GM19240 (cell line): ENCODE measurements at regions not wholly inside any gene's neighbourhood (a gene's known extent, or its start where the extent isn't known, plus 50 kb on each side); places are given as distances from the start of the nearest gene placed in this dataset.
"Not testable (repeated sequence)": the region's sequence is repeated elsewhere in the genome, so short reads cannot be mapped to it uniquely, and the experiment has no call there.

Experiments used
- DNase-seq: peaks from one replicate; pipeline ENCODE4 v3.0.0; 2011; ENCODE audit warnings: low spot score; ENCODE audit not compliant: insufficient read length

DNA sequence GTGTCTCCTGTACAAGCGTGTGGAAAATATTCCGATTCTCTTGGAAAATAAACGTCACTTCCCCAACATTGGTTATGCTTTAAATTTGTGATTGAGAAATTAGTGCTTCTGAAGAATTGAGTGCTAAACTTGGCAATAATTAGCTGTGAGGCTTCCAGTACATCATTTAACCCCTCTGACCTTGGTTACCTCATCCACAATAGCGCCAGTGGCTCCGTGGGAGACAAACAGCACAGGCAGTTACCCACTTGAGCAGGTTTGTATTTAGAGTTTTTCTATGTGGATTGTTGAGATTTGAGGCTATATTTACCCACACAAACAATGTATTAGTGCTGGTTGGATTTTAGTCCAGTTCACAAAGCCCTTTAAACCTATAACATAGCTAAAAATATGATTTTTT lies 476.5 kb downstream of the NKX6-1 start:
- no peak for DNase-seq

DNA sequence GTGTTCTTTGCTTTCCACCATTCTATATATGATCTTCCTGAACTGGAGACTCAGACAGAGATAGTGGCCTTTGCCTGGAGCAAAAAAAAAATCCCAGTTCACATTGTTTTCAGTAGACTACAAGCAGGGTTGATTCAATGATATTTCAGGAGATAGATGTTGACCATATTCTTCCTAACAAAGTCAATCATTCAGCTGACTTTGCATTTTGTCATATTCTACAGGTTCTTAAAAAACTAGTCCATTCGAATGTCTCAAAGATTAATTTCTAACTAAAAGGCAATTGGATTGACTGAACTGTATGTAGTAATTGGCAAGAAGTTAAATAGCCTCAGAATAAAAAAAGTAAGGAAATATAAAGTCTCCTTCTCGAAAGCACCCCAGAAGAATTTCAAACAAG lies 479.5 kb downstream of the NKX6-1 start:
- DNase-seq = no peak

DNA sequence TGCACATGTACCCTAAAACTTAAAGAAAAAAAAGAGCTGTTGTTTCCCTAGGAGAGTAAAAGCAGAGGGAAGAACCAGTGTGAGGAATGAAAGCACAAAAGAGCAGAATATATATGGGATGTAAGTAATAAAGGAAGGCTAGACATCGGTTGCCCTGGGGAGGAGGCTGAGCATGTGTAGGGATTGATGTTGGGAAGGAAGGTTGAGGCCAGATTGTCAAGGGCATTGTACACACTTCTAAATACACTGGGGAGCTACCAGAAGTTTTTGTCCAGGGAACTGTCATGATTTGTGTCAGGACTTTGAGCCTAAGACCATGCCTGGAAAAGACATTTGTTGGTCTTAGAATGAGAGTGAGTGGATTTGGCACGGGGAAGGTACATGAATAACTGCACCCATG lies 467.1 kb downstream of the GPAT3 start:
- no peak for DNase-seq

DNA sequence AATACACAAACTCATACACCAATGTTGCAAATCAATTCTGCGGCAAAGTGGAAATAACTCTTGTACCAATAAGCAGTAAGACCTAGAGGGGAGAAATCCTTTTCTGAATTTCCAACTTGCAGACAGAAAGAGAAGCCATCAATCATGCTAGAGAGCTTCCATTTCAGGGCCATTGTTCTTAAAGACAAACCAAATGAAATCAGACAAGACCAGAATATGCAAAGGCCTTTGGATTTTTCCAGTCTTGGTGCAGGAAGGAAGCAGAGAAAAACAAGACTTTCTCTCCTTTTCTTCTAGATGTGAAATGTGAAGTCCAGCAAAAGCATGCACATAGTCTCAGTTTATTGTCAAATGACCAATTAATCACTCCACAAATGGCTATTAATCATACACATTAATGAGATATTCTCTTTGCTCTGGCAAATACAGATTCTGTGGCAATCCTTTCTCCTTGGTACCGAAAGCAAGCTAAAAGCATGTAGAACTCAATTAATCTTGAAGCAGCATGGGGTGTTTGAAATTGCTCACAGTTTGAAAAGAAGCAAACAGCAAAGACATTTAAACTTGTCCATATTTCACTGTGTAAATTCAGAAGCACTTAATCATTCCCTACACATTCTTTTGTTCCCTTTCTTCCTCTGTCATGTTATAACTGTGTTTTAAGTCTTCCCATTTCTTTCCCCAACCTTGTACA lies 466.1 kb downstream of the GPAT3 start:
- DNase-seq = no peak

DNA sequence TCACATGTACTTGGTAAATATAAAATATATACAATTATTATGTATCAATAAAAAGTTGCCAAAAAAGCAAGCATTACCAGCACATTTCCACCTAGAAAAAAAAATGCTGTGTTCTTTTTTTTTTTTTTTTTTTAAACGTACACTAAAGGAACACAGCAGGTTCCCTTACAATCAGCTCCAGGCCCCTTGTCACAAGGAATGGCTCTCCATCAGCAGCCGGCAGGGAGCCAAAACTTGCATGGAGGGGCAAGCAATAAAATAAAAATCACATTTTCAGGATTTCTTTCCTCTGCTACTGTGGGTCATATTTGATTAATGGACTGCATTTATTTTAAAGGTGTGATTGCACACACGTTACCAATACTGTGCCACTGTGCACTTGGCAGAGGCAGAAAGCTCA lies 460.3 kb downstream of the GPAT3 start:
- DNase-seq = no peak

DNA sequence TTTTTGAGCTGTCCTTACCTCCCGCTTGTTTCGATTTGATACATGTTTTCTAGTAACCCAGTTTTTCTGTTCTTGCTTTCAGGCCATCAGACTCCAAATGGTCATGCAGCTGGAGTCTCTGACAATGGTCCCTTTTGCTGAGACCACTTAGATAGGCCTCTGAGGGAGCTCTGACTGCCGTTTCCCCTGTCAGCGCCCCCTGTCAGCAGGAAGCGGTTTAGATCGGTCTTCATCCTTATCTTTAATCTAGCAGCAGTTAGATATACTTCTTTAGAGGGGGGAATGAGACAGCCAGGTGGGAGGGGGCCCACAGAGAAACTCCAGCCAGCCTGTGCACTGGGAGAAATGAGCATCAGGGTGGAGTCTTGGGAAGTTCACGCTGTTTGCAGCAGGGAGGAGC lies 457.9 kb downstream of the GPAT3 start:
- DNase-seq = no peak

DNA sequence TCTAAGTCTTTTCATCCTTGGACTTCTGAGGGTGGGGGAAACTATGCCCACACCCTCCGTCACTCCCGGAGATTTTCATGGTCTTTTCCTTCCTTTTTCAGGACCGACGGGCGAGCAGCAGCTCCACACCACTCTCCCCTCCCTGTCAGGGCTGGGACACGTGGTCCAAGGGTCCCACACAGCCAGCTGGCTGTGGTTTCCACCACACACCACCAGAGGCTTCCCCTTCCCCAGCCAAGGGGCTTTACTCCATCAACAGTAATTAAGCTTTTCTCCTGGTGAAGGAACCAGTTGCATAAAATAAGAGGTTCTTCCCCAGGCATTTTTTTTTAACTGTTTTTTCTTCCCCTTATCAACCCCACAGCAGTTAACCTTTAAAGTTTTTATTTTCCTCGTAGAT lies 453.9 kb downstream of the GPAT3 start:
- DNase-seq = no peak

DNA sequence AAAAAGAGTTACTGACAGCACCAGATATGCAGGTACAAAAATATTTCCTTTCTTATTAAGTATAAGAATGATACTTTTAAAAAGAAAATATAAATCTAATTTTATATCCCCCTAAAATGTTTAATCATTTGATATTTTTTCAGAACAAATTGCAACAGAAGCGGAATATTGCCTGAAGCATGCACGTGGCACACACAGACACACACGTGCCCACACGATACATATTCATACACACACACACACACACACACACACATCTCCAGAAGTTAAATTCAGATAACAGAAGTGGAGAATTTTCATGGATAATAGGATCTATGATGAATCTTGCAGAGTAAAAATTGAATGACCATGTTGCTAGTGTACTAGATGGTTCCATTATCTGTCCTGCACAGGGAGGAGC lies 445.2 kb downstream of the GPAT3 start:
- DNase-seq = no peak

DNA sequence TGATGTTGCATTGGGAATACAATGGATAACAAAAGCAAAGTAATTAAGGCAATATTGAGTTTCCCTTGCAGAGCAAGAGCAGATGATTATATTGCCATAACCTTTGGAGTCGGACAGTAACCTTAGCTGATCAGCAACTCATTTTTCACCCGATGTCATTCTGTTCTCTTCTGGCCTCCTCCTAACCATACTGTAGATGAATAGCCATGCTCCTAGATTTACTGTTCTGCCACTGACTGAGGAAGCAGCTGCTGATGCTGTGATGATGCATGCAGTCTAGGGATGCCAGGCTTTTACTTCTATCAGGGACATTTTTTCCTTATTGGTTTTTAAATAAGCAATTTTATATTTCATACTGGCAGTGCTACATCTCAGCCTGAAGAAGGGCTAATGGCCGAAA lies 443.9 kb downstream of the GPAT3 start:
- no peak for DNase-seq

DNA sequence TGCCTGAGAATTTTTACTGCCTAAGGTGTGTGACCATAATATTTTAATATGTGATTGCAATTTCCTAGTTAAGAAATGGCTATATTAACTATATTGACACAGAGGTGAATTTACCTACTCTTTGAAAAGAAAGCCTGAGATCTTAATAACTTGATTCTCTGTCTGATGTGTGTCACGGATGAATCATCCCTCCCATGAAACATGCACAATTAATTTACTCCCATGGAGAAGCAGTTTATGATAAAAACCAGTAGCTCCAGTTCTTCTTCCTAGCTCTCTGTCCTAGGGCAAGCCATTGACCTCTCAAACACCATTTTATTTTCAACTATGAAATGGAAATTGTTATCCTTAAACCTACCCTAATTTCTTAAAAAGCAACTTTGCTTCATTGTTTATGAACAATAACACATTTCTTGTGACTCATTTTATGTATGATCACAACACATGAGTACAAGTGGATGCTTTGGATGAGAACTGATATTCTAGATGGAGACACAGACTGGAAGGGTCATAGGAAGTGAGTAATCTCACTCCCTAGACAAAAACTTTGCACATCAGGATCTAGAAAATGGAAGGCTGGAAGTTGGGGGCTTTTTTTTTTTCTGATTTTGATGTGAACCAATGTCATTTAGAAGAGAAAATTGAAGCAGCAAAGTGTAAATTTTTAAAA lies 438.3 kb downstream of the GPAT3 start:
- DNase-seq = no peak

DNA sequence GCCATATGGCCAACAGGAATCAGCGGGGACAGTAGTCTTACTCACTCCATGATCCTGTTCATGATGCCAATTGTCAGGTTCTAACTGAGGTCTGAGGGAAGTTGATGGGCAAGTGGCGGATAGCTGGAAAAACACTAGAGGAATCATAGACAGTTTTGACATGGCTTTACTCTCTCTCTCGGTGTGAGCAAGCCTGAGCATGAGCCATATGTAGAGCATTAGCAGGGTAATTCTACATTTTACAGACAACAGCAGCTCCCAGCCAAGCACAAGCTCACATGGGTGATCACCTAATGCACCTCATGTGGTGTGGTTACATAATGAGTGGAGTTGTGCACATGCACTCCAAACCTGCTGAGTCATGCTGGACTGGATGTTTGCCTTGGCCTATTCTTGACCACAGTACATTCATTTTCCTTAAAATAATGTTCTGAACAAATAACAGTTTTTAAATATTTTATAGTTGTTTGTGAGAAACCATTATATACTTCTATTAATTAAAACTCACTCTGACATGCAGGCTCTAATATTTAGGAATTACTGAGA lies 429.2 kb downstream of the GPAT3 start:
- DNase-seq = no peak

DNA sequence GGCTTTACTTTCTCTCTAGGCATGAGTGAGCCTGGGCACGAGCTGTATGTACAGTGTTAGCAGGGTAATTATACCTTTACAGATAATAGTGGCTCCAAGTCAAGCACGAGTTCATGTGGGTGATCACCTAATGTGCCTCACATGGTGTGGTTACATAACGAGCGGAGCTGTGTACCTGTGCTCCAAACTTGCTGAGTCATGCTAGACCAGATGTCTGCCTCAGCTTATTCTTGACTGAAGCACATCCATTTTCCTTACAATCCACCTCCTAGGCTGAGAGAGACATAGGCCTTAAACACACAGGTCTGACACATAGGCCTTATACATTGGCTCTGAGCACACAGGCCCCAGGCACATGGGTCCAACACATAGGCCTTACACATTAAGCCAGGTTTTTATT lies 426.6 kb downstream of the GPAT3 start:
- DNase-seq = no peak

DNA sequence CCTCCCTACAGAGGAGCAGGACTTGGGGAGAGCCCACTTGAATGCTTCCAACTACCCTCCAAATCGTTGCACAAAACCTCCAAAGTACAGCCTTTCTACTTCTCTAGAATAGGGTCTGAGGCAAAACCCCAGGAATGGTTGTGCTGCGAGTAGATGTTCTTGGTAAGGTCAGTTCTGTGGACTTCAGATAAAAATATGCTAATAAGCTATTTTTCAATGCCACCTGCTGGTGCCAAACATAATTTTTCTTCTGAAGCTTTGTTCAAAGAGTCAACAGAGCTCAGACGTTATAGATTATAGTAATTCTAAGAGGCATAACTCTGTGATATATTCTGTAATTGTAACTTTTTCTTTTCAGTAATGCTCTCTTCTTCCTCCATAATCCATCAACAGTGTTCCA lies 425.7 kb downstream of the GPAT3 start:
- DNase-seq = no peak

DNA sequence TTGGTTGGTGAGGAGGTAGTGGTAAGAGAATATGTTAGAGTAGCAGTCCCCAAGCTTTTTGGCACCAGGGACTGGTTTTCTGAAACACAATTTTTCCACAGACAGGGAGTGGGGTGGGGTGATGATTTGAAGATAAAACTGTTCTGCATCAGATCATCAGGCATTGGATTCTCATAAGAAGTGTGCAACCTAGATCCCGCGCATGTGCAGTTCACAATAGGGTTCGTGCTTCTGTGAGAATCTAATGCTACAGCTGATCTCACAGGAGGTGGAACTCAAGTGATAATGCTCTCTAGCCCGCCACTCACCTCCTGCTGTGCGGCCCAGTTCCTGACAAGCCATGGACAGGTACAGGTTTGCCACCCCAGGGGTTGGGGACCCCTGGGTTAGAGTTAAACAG lies 423.3 kb downstream of the GPAT3 start:
- DNase-seq = no peak

DNA sequence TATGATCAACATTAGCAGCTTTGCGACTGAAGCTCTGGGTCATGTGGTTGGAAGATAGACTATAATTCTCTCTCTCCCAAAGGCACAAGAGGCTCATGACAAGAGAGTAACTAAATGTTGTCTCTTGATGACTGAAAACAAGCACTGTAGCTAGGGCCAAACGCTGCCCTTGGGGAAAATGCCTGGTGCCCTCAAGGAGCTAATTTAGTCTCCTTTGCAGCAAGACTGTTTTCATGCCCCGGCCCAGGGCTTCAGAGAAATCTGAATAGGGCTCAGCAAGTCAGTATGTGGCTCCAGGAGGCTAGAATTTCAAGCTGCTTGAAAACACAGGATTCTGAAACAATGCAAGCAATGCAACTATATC lies 411.9 kb downstream of the GPAT3 start:
- DNase-seq = no peak

DNA sequence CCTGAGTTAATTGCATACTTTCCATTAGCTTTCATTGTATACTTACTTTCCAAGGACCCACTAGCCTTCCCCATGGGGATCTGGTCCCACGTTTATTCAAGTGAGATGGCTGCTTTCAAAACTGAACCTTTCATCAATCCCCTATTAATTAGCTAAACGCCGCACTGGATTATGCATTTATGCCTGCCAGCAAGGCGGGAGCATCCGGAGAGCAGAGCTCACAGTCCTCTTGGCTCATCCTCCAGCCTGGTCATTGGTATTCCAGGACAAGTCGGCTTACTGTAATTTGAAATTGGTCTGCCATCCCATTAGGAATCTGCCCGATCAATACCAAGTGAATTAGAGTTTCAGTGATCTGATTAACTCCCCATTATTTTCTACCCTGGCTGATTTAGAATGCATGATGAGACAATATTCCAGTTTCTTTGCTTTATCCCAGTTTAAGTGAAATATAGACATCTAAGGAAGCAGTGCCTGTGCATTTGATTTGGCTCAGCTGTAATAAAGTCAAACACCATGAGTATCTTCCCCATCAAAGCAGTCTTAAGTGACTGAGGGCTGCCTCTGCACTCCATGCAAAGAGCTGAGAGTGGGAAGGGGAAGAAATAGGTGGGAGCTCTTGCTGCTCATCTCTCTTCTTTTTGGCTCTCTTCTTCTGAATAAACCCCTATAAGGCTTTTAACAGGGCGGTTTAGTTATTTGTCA lies 411.4 kb downstream of the GPAT3 start:
- no peak for DNase-seq

DNA sequence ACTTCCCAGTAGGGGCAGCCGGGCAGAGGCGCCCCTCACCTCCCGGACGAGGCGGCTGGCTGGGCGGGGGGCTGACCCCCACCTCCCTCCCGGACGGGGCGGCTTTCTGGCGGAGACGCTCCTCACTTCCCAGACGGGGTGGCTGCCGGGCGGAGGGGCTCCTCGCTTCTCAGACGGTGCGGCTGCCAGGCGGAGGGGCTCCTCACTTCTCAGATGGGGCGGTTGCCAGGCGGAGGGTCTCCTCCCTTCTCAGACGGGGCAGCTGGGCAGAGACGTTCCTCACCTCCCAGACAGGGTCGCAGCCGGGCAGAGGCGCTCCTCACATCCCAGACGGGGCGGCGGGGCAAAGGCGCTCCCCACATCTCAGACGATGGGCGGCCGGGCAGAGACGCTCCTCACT lies 407.8 kb downstream of the GPAT3 start:
- not testable (repeated sequence) for DNase-seq

DNA sequence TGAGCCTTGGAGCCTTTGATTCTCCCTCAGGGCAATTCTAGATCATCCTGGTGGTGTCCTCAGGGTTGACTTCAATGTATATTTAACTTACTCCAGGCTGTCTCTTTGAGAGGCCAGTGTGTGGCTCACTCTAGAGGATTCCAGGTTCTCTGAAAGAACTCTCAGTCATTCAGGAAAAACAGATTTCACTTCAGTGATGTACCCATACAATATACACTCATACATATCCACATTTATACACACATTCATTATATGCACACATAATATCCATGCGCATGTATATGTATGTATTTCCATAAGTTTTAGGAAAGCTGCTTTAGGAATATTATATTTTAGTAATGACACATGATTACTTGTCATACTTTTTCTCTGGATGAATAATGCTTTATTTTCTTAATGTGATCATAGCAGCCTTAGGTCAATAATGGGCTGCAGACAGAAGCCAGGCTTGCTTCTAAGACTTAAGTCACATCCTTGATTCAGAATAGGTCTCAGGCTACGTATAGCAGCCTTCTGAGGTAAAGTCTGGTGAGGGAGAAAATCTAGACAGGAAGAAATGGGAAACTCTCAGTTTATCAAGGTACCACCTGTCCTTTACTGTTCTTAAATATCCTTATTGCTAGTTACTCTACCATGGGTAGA lies 397.0 kb downstream of the GPAT3 start:
- DNase-seq = no peak

DNA sequence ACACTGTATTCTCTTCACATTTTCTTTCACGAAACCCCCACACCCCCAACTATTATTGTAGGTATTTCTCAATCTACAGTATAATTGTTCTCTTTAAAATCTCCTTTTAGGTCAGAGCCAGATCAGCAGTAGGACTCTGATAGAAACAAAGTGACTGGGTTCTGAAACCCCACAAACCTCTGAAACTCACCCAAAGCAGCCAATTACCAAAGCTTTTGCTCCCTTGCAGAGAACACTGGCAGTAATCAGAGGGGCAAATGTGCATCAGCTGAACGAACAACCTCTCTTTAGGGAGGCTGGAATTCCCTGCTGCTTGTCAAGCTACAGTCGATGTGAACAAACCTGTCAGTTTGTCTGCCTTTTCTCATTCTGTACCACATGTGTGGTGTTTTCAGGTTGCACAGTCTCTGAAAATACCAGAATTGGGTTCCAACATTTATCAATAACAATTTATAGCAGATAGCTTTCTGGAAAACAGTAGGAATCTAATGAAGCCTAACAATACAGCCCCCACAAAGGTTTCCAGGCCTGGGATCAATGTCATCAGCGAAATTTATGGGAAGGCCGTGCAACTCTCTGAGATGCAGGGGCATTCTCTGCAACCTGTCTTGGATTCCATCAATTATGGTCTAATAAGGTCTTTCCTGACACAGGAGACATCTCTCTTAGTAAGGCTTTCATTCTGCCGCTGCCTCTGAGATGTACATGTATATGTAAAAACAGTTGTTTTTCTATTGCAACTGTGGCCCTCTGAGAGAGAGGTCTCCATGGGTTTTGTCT lies 395.9 kb downstream of the GPAT3 start:
- no peak for DNase-seq

DNA sequence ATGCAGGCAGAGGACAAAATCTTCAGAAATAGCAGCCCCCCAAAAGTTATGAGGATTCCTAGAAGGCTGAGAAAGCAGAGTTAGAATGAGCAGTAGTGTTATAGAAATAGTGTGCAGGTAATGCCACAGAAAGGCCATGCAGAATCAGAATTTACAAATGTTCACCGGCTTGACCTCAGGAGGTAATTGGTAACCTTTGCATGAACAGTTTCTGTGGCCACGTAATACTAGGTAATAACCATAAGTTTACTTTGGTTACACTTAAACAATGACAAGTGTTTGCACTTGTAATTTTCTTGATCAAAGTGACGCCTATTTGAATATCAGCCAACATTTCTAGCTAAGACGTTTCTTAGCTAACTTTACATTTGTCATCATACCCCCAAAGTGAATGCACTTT lies 393.6 kb downstream of the GPAT3 start:
- DNase-seq = no peak

DNA sequence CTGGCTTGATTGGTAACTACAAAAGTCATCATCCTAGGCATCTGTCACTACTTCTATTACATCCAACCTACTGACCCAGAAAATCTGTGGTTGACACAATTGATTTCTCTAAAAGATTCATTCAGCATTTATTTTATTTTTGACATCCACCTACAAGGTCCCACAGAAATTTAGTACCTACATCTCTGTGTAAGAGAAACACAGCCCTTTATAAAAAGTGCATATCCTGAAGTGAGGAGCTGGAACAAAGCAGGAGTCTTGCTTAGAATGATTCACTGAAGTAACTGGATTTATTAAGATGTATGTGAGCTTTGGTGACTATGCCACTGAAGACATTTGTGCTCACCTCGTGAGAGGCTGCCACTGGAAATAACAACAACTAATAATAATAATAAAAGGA lies 391.0 kb downstream of the GPAT3 start:
- DNase-seq = no peak
